Choroid plexus epithelial cell (primary cell): ENCODE measurements at regions not wholly inside any gene's neighbourhood (a gene's known extent, or its start where the extent isn't known, plus 50 kb on each side); places are given as distances from the start of the nearest gene placed in this dataset.

Source experiments
- DNase-seq: peaks from one replicate; pipeline ENCODE4 v3.0.0-alpha.2; 2010; ENCODE audit warnings: low read depth
- H3K4me3 ChIP-seq: 2 replicates; pipeline ENCODE4 v1.5.1; 2011; ENCODE audit warnings: low read depth, mild to moderate bottlenecking, control low read depth, low read length, moderate library complexity
- TF ChIP-seq, protein P1 (sequence below): conservative IDR thresholded peaks from 2 replicates; pipeline ENCODE4 v1.5.1; 2011; ENCODE audit warnings: low read depth, mild to moderate bottlenecking, control low read depth, inconsistent platforms, low read length, moderate library complexity

DNA sequence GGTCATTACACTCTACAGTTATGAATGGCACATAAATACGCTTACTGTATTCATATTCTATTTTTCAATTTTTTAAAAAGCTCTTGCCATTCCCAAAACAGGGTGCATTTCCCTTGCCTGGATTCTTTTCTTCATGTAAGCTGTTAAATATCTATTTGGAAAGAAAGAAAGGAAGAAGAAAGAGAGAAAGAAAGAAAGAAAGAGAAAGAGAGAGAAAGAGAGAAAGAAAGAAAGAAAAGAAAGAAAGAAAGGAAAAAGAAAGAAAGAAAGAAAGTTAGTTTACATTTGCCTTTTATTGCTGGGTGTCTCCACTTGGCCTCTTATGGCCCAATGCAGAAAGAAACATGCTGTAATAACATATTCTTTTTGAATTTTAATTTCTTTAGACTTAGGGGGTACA is 165.9 kb upstream of the ATXN1 start:
- TF ChIP-seq, protein P1, sequence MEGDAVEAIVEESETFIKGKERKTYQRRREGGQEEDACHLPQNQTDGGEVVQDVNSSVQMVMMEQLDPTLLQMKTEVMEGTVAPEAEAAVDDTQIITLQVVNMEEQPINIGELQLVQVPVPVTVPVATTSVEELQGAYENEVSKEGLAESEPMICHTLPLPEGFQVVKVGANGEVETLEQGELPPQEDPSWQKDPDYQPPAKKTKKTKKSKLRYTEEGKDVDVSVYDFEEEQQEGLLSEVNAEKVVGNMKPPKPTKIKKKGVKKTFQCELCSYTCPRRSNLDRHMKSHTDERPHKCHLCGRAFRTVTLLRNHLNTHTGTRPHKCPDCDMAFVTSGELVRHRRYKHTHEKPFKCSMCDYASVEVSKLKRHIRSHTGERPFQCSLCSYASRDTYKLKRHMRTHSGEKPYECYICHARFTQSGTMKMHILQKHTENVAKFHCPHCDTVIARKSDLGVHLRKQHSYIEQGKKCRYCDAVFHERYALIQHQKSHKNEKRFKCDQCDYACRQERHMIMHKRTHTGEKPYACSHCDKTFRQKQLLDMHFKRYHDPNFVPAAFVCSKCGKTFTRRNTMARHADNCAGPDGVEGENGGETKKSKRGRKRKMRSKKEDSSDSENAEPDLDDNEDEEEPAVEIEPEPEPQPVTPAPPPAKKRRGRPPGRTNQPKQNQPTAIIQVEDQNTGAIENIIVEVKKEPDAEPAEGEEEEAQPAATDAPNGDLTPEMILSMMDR = no peak
- no peak overlapping the region for H3K4me3 ChIP-seq
- no peak for DNase-seq

GRCh38 chr6:16925461-16925860 is 164.2 kb upstream of the ATXN1 start:
- TF ChIP-seq, protein P1 = no peak
- peak; percentile 26 for DNase-seq

DNA sequence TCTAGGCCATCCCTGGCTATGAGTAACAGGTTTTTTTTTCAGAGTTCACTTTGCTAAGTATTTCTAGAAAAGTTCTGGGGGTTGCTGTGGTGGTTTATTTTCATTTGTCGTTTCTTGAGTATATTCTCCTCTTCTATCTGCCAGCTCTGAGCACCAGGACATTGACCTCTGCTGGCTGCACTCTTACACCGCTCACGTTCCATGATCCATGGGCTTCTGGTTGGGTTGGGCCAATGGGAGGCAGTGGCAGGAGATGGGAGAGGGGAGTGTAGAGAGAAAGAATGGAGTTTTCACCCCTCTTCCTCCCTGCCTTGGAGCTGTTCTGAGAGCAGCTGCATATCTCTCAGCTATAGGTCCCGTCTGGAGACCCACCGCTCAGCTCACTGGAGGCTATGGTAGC is 161.0 kb upstream of the ATXN1 start:
- no peak for DNase-seq
- TF ChIP-seq, protein P1 = no peak
- H3K4me3 ChIP-seq = no peak overlapping the region

More at GRCh38 chr6:16925461-16925860, 164.2 kb upstream of the ATXN1 start:
- no peak overlapping the region for H3K4me3 ChIP-seq

GRCh38 chr6:16921399-16922110 is 160.3 kb upstream of the ATXN1 start:
- no peak overlapping the region for H3K4me3 ChIP-seq
- DNase-seq = peak; percentile 23
- TF ChIP-seq, protein P1 = no peak

GRCh38 chr6:16918586-16918985 is 157.3 kb upstream of the ATXN1 start:
- TF ChIP-seq, protein P1 = no peak
- DNase-seq = no peak
- no peak overlapping the region for H3K4me3 ChIP-seq

DNA sequence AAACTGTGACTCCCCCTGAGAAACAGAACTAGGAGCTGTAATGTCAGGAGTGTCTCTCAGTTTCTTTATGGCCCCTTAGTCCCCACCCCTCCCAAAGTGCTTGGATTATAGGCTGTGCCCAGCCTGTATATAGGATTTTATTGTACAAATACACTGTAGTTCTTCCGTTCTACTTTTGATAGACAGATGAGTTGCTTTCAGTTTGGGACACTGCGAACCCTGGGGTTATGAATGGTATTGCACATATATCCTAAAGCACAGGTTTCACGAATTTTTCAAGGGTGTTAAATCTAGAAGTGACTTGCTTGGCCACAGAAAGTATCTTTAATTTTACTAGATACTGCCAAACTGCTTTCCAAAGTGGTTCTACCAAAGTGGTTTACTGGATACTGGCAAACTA is 152.9 kb upstream of the ATXN1 start:
- TF ChIP-seq, protein P1 = no peak
- DNase-seq = no peak
- H3K4me3 ChIP-seq = no peak overlapping the region

DNA sequence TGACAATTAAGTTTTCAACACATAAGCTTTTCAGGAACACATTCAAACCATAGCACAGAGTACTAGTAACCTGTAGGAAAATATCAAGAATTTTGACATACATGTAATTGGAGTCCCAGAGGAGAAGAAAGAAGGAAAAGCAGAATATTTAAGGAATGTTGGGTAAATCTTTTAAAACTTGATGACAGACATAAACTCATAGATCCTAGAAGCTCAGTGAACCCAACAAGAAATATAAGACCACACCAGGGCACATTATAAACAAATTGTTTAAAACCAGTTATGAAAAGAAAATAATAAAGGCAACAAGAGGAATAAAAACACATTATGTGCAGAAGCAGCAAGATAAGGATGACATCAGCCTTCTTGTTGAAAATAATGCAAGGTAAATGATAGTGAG is 151.5 kb upstream of the ATXN1 start:
- no peak for DNase-seq
- TF ChIP-seq, protein P1 = no peak

More for the DNA sequence above, 151.5 kb upstream of the ATXN1 start:
- H3K4me3 ChIP-seq = no peak overlapping the region
